Calu3 (cell line): ENCODE measurements at regions not wholly inside any gene's neighbourhood (a gene's known extent, or its start where the extent isn't known, plus 50 kb on each side); places are given as distances from the start of the nearest gene placed in this dataset.

ENCODE experiments used
- BruUV-seq: library from RNA; stranded (reverse); fragments of 400-500 nt; replicated peaks from 2 replicates; lab custom pipeline; 2021; lab: Mats Ljungman, UMichigan
- CTCF ChIA-PET: fragments of 300-600 bp; sonication (Branson Sonifier 250); formaldehyde crosslinking; loops from one replicate; lab custom pipeline; 2022; ENCODE audit warnings: antibody characterized with exemption; lab: Charles Lee
- DNase-seq: peaks from one replicate; pipeline ENCODE4 v3.0.0; 2022
- H3K27ac Mint-ChIP-seq: one replicate; pipeline ENCODE4 v1.8.0; 2022; ENCODE audit warnings: mixed read lengths; ENCODE audit not compliant: unreplicated experiment
- H3K27me3 Mint-ChIP-seq: one replicate; pipeline ENCODE4 v1.8.0; 2022; ENCODE audit warnings: mixed read lengths; ENCODE audit not compliant: unreplicated experiment
- H3K36me3 Mint-ChIP-seq: one replicate; pipeline ENCODE4 v1.8.0; 2022; ENCODE audit warnings: mild to moderate bottlenecking, moderate library complexity, mixed read lengths; ENCODE audit not compliant: insufficient read depth, unreplicated experiment
- H3K4me1 Mint-ChIP-seq: one replicate; pipeline ENCODE4 v1.8.0; 2022; ENCODE audit warnings: mild to moderate bottlenecking, low read depth, mixed read lengths; ENCODE audit not compliant: unreplicated experiment
- H3K4me3 Mint-ChIP-seq: one replicate; pipeline ENCODE4 v1.8.0; 2022; ENCODE audit warnings: mild to moderate bottlenecking, low read depth, moderate library complexity, mixed read lengths; ENCODE audit not compliant: unreplicated experiment
- H3K9me3 Mint-ChIP-seq: one replicate; pipeline ENCODE4 v1.8.0; 2022; ENCODE audit warnings: low read depth, mixed read lengths; ENCODE audit not compliant: unreplicated experiment
- CTCF ChIP-seq: fragments of 200-600 bp; IDR thresholded peaks from one replicate; pipeline ENCODE4 v1.8.0; 2022; ENCODE audit warnings: antibody characterized with exemption; ENCODE audit not compliant: unreplicated experiment
- intact Hi-C: fragments of 100-400 bp; cut with micrococcal nuclease; formaldehyde crosslinking; loops from one replicate; pipeline ENCODE4 v1.10.0; 2022; ENCODE audit not compliant: unreplicated experiment

- no peak for TF ChIP-seq CTCF
- H3K9me3 Mint-ChIP-seq = peaks cover 11% of the 10 kb centered on the region
- no peak overlapping the region for H3K4me3 Mint-ChIP-seq
- H3K27me3 Mint-ChIP-seq = no peaks in the 10 kb centered on the region
- no peaks in the 10 kb centered on the region for H3K36me3 Mint-ChIP-seq
- H3K27ac Mint-ChIP-seq = no peak overlapping the region
- no peaks in the 10 kb centered on the region for H3K4me1 Mint-ChIP-seq
- intact Hi-C loops = no loop called here
- BruUV-seq = no TSS peak
- DNase-seq = no peak
- CTCF ChIA-PET = no interaction called here
These were observed 208.8 kb upstream of the IRX2 start for GRCh38 chr5:2960294-2960693.

GRCh38 chr5:2958976-2959375 is 207.5 kb upstream of the IRX2 start:
- H3K27ac Mint-ChIP-seq = no peak overlapping the region
- no TSS peak for BruUV-seq
- no peaks in the 10 kb centered on the region for H3K36me3 Mint-ChIP-seq
- CTCF ChIA-PET = no interaction called here
- no peaks in the 10 kb centered on the region for H3K4me1 Mint-ChIP-seq
- no peak for TF ChIP-seq CTCF
- H3K27me3 Mint-ChIP-seq = no peaks in the 10 kb centered on the region
- intact Hi-C loops = no loop called here
- peaks cover 13% of the 10 kb centered on the region for H3K9me3 Mint-ChIP-seq
- DNase-seq = no peak
- no peak overlapping the region for H3K4me3 Mint-ChIP-seq

GRCh38 chr5:2948875-2949274 is 197.4 kb upstream of the IRX2 start:
- Mint-ChIP-seq H3K9me3 (peaks cover 19% of the 10 kb centered on the region), H3K27me3 (no peaks in the 10 kb centered on the region), H3K4me3 (no peak overlapping the region), H3K36me3 (no peaks in the 10 kb centered on the region), H3K27ac (no peak overlapping the region), H3K4me1 (no peaks in the 10 kb centered on the region)
- no peak for DNase-seq
- BruUV-seq = no TSS peak
- no peak for TF ChIP-seq CTCF
- intact Hi-C loops = no loop called here
- CTCF ChIA-PET = no interaction called here

- H3K4me1 Mint-ChIP-seq = no peaks in the 10 kb centered on the region
- no peak for TF ChIP-seq CTCF
- DNase-seq = no peak
- peaks cover 12% of the 10 kb centered on the region for H3K9me3 Mint-ChIP-seq
- CTCF ChIA-PET = no interaction called here
- H3K27ac Mint-ChIP-seq = no peak overlapping the region
- intact Hi-C loops = no loop called here
- H3K36me3 Mint-ChIP-seq = no peaks in the 10 kb centered on the region
- no TSS peak for BruUV-seq
- no peaks in the 10 kb centered on the region for H3K27me3 Mint-ChIP-seq
- H3K4me3 Mint-ChIP-seq = no peak overlapping the region
These were observed 194.8 kb upstream of the IRX2 start for GRCh38 chr5:2946315-2946714.
